H1 (cell line): ENCODE measurements at regions not wholly inside any gene's neighbourhood (a gene's known extent, or its start where the extent isn't known, plus 50 kb on each side); places are given as distances from the start of the nearest gene placed in this dataset.

Source experiments
- CTCF ChIA-PET: fragments of 300-600 bp; sonication (Branson Sonifier 250); formaldehyde crosslinking; loops from one replicate; lab custom pipeline; 2021; ENCODE audit not compliant: partially characterized antibody; lab: Charles Lee
- POLR2A ChIA-PET: fragments of 300-600 bp; sonication (Branson Sonifier 250); formaldehyde crosslinking; loops from one replicate; lab custom pipeline; 2021; ENCODE audit warnings: inconsistent platforms; ENCODE audit not compliant: partially characterized antibody; lab: Charles Lee
- DNase-seq, 2 experiments: peaks; one replicate each; pipeline versions ENCODE4 v3.0.0 to v3.0.0-alpha.2; 2010 to 2022; ENCODE audit warnings: low spot score in 2 of 2, low read depth in 1 of 2, mixed read lengths in 1 of 2
- FAIRE-seq: peaks from 2 replicates; lab custom pipeline; 2011; peaks lifted over from hg19 to GRCh38; lab: Jason Lieb, UNC
- H2AFZ ChIP-seq: 2 replicates; pipeline ENCODE4 v1.8.1; 2012; ENCODE audit warnings: low read length, inconsistent platforms
- H2AK5ac ChIP-seq: 2 replicates; pipeline ENCODE4 v1.6.1; 2013; ENCODE audit warnings: low read depth, low read length
- H2BK120ac ChIP-seq: replicated peaks from 2 replicates; pipeline ENCODE3; 2013; ENCODE audit warnings: low read depth, low read length, inconsistent platforms
- H2BK12ac ChIP-seq: 2 replicates; pipeline ENCODE4 v1.6.1; 2013; ENCODE audit warnings: low read depth, low read length
- H2BK15ac ChIP-seq: 2 replicates; pipeline ENCODE4 v1.6.1; 2013; ENCODE audit warnings: low read length
- H2BK20ac ChIP-seq: 2 replicates; pipeline ENCODE4 v1.6.1; 2013; ENCODE audit warnings: low read length
- H2BK5ac ChIP-seq: 2 replicates; pipeline ENCODE4 v1.6.1; 2013; ENCODE audit warnings: low read depth, low read length
- H3K14ac ChIP-seq: 2 replicates; pipeline ENCODE4 v1.6.1; 2013; ENCODE audit warnings: inconsistent platforms; ENCODE audit not compliant: insufficient read length
- H3K18ac ChIP-seq: 2 replicates; pipeline ENCODE4 v1.6.1; 2013; ENCODE audit warnings: low read length; ENCODE audit errors: extremely low read depth
- H3K23ac ChIP-seq: 2 replicates; pipeline ENCODE4 v1.6.1; 2013; ENCODE audit warnings: inconsistent platforms; ENCODE audit not compliant: insufficient read length
- H3K23me2 ChIP-seq: 2 replicates; pipeline ENCODE4 v1.6.1; 2013; ENCODE audit warnings: low read depth, low read length
- H3K27ac ChIP-seq: 2 replicates; pipeline ENCODE4 v1.6.1; 2011; ENCODE audit warnings: low read depth, low read length, inconsistent platforms
- H3K27me3 ChIP-seq, 4 experiments: replicated peaks in 1 of 4; 1 replicate in 1 of 4; 2 replicates in 3 of 4; pipeline versions ENCODE4 v1.6.1 to v1.8.1; 2011 to 2013; ENCODE audit warnings: low read length in 3 of 4, mild to moderate bottlenecking in 3 of 4, inconsistent platforms in 2 of 4, mixed read lengths in 2 of 4, moderate library complexity in 1 of 4; ENCODE audit not compliant: control insufficient read depth in 3 of 4, insufficient read depth in 3 of 4; ENCODE audit errors: extremely low read depth in 1 of 4
- H3K36me3 ChIP-seq, 4 experiments: 2 replicates each; pipeline versions ENCODE4 v1.6.1 to v1.8.1; 2011 to 2013; ENCODE audit warnings: mild to moderate bottlenecking in 4 of 4, low read length in 3 of 4, moderate library complexity in 2 of 4, control low read depth in 1 of 4, inconsistent platforms in 1 of 4; ENCODE audit not compliant: insufficient read depth in 4 of 4, control insufficient read depth in 2 of 4
- H3K4ac ChIP-seq: replicated peaks from 2 replicates; pipeline ENCODE3; 2013; ENCODE audit warnings: low read length, low read depth, mixed read lengths, inconsistent platforms; ENCODE audit not compliant: insufficient read length
- H3K4me1 ChIP-seq, 4 experiments: replicated peaks in 1 of 4; 1 replicate in 1 of 4; 2 replicates in 3 of 4; pipeline versions ENCODE4 v1.6.1 to v1.8.1; 2011 to 2013; ENCODE audit warnings: low read length in 3 of 4, inconsistent platforms in 2 of 4, mixed read lengths in 1 of 4; ENCODE audit not compliant: insufficient read depth in 4 of 4, control insufficient read depth in 3 of 4
- H3K4me2 ChIP-seq, 2 experiments: 2 replicates each; pipeline versions ENCODE4 v1.6.1 to v1.8.1; 2011 to 2013; ENCODE audit warnings: low read depth in 2 of 2, low read length in 2 of 2, control low read depth in 1 of 2, inconsistent platforms in 1 of 2, mild to moderate bottlenecking in 1 of 2; ENCODE audit not compliant: insufficient read depth in 1 of 2
- H3K4me3 ChIP-seq, 4 experiments: fragments of 200-600, 300-600 bp in 1 of 4; sonication (generic), shearing (Covaris generic), sonication (Bioruptor Twin) in 1 of 4; 2 replicates each; pipeline versions ENCODE4 v1.5.1 to v1.8.1; 2011 to 2016; ENCODE audit warnings: low read length in 4 of 4, low read depth in 3 of 4, control low read depth in 2 of 4, inconsistent platforms in 2 of 4, mild to moderate bottlenecking in 2 of 4, mixed read lengths in 1 of 4, moderate library complexity in 1 of 4; ENCODE audit not compliant: insufficient read depth in 2 of 4; ENCODE audit errors: extremely low read depth in 1 of 4
- H3K56ac ChIP-seq: replicated peaks from 2 replicates; pipeline ENCODE3; 2013; ENCODE audit warnings: low read depth, mild to moderate bottlenecking, mixed read lengths, low read length, inconsistent platforms; ENCODE audit not compliant: insufficient read length
- H3K79me1 ChIP-seq: 2 replicates; pipeline ENCODE4 v1.6.1; 2013; ENCODE audit warnings: low read depth, low read length, control low read depth
- H3K79me2 ChIP-seq, 2 experiments: 2 replicates each; pipeline versions ENCODE4 v1.6.1 to v1.8.1; 2012 to 2013; ENCODE audit warnings: low read length in 2 of 2, mild to moderate bottlenecking in 2 of 2, inconsistent platforms in 1 of 2; ENCODE audit not compliant: insufficient read depth in 2 of 2, control insufficient read depth in 1 of 2
- H3K9ac ChIP-seq, 4 experiments: replicated peaks in 1 of 4; 1 replicate in 1 of 4; 2 replicates in 3 of 4; pipeline versions ENCODE4 v1.6.1 to v1.8.1; 2011 to 2013; ENCODE audit warnings: low read depth in 3 of 4, low read length in 3 of 4, control low read depth in 2 of 4, mild to moderate bottlenecking in 2 of 4, moderate library complexity in 2 of 4, inconsistent platforms in 1 of 4; ENCODE audit errors: extremely low read depth in 1 of 4
- H3K9me3 ChIP-seq, 2 experiments: 2 replicates each; pipeline versions ENCODE4 v1.6.1 to v1.8.1; 2012 to 2013; ENCODE audit warnings: mild to moderate bottlenecking in 2 of 2, moderate library complexity in 2 of 2, control low read depth in 1 of 2, inconsistent platforms in 1 of 2, low read depth in 1 of 2, low read length in 1 of 2, mixed read lengths in 1 of 2; ENCODE audit not compliant: insufficient read depth in 2 of 2
- H4K20me1 ChIP-seq, 2 experiments: replicated peaks in 1 of 2; 2 replicates each; pipeline versions ENCODE3 to v1.8.1; 2011 to 2013; ENCODE audit warnings: inconsistent platforms in 2 of 2, low read length in 2 of 2, mild to moderate bottlenecking in 1 of 2; ENCODE audit not compliant: insufficient read depth in 2 of 2, control insufficient read depth in 1 of 2
- H4K5ac ChIP-seq: 2 replicates; pipeline ENCODE4 v1.6.1; 2013; ENCODE audit warnings: low read length, low read depth, mixed read lengths, inconsistent platforms; ENCODE audit not compliant: insufficient read length
- H4K8ac ChIP-seq: 2 replicates; pipeline ENCODE4 v1.8.0; 2013; ENCODE audit warnings: mild to moderate bottlenecking, moderate library complexity, low read length, inconsistent platforms; ENCODE audit not compliant: insufficient read depth; ENCODE audit errors: extremely low read depth
- H4K91ac ChIP-seq: replicated peaks from 2 replicates; pipeline ENCODE3; 2013; ENCODE audit warnings: low read length, mixed read lengths, inconsistent platforms; ENCODE audit not compliant: insufficient read length
- ATF3 ChIP-seq: IDR thresholded peaks from 2 replicates; pipeline ENCODE4 v1.6.1; 2011; ENCODE audit warnings: low read depth, mild to moderate bottlenecking, low read length; ENCODE audit not compliant: insufficient read depth
- BCL11A ChIP-seq, 2 experiments: IDR thresholded peaks; one replicate each; pipeline ENCODE4 v1.6.1; 2011; ENCODE audit warnings: low read depth in 2 of 2, low read length in 2 of 2, mild to moderate bottlenecking in 2 of 2
- E2F6 ChIP-seq: IDR thresholded peaks from 2 replicates; pipeline ENCODE4 v1.6.1; 2012; ENCODE audit warnings: inconsistent platforms
- EZH2 ChIP-seq: fragments of 200-600 bp; sonication (generic); IDR thresholded peaks from 2 replicates; pipeline ENCODE4 v1.7.1; 2012; ENCODE audit warnings: low read depth, mild to moderate bottlenecking, moderate library complexity, low read length, inconsistent platforms; ENCODE audit not compliant: severe bottlenecking
- GTF2F1 ChIP-seq: IDR thresholded peaks from 2 replicates; pipeline ENCODE4 v1.6.1; 2012; ENCODE audit warnings: low read depth, low read length, improper control_type of control experiment, borderline replicate concordance
- HDAC6 ChIP-seq: IDR thresholded peaks from one replicate; pipeline ENCODE4 v1.7.1; 2012; ENCODE audit warnings: low read depth, mild to moderate bottlenecking, inconsistent platforms, low read length, moderate library complexity
- MAFK ChIP-seq: IDR thresholded peaks from 2 replicates; pipeline ENCODE4 v1.6.1; 2012; ENCODE audit warnings: low read depth, mild to moderate bottlenecking, improper control_type of control experiment, low read length
- SIN3A ChIP-seq, 2 experiments: IDR thresholded peaks in 1 of 2; conservative IDR thresholded peaks in 1 of 2; 2 replicates each; pipeline ENCODE4 v1.6.1; 2011 to 2012; ENCODE audit warnings: low read length in 2 of 2, improper control_type of control experiment in 1 of 2, low read depth in 1 of 2, mild to moderate bottlenecking in 1 of 2
- SP4 ChIP-seq: IDR thresholded peaks from 2 replicates; pipeline ENCODE4 v1.6.1; 2012; ENCODE audit warnings: low read length, inconsistent platforms
- TAF1 ChIP-seq: IDR thresholded peaks from 2 replicates; pipeline ENCODE4 v1.6.1; 2011; ENCODE audit warnings: mild to moderate bottlenecking, low read depth, low read length
- ZNF274 ChIP-seq: IDR thresholded peaks from 2 replicates; pipeline ENCODE4 v1.7.0; 2012; ENCODE audit warnings: low read length, borderline replicate concordance; ENCODE audit errors: extremely low read depth
- WGBS, 2 experiments: shearing (Covaris generic) in 1 of 2; methylation state at CpG; one replicate each; pipeline versions ENCODE4 v1.1.6 to v1.1.7; 2013 to 2015; ENCODE audit warnings: low lambda C conversion rate in 2 of 2, mixed read lengths in 2 of 2, inconsistent platforms in 1 of 2, low coverage in 1 of 2, missing lambda C conversion rate in 1 of 2; ENCODE audit not compliant: insufficient replicate concordance in 2 of 2, insufficient coverage in 1 of 2, insufficient read length in 1 of 2; ENCODE audit errors: extremely low coverage in 1 of 2, missing lambda C conversion rate in 1 of 2; 5-methylcytosine and 5-hydroxymethylcytosine counted together

- ChIA-PET POLR2A (no interaction called here), CTCF (interaction anchor here (0.7 kb wide), 1 partner anchor 504 kb away, joined by 3 read pairs; no protein-coding TSS in a partner anchor)
- no peak overlapping the region for H3K4me2 ChIP-seq
- H3K36me3 ChIP-seq = no peaks in the 10 kb centered on the region
- H3K4me3 ChIP-seq = no peak overlapping the region
- no peak overlapping the region for H3K14ac ChIP-seq
- no peaks in the 10 kb centered on the region for H4K20me1 ChIP-seq
- no peak overlapping the region for H4K8ac ChIP-seq
- no peaks in the 10 kb centered on the region for H3K79me1 ChIP-seq
- H2AFZ ChIP-seq = no peak overlapping the region
- H3K23me2 ChIP-seq = no peaks in the 10 kb centered on the region
- no peak overlapping the region for H3K4ac ChIP-seq
- 81% methylated on average over 3 of the region's 3 CpGs; no CpG with 5 or more reads in 1 of the 2 experiments for WGBS, 2 experiments
- TF ChIP-seq SP4 (no peak), ATF3 (no peak), HDAC6 (no peak), EZH2 (no peak), BCL11A (IDR thresholded peaks at IDR 0.05; ENCODE audit: low read depth in 2 of 2, low read length in 2 of 2) (no peak), TAF1 (no peak), MAFK (no peak), E2F6 (no peak), GTF2F1 (no peak), ZNF274 (no peak), SIN3A (conservative IDR thresholded peaks at IDR 0.05 in 1 of 2, IDR thresholded peaks at IDR 0.05 in 1 of 2; ENCODE audit: low read depth in 1 of 2, low read length in 2 of 2) (no peak)
- DNase-seq = no peak
- H4K5ac ChIP-seq = no peak overlapping the region
- no peaks in the 10 kb centered on the region for H3K27me3 ChIP-seq
- H2BK12ac ChIP-seq = no peak overlapping the region
- no peaks in the 10 kb centered on the region for H3K9me3 ChIP-seq
- no peak overlapping the region for H3K27ac ChIP-seq
- no peak overlapping the region for H3K18ac ChIP-seq
- no peak overlapping the region for H2BK20ac ChIP-seq
- no peak overlapping the region for H2BK120ac ChIP-seq
- no peak overlapping the region for H2BK5ac ChIP-seq
- no peak overlapping the region for H4K91ac ChIP-seq
- H2BK15ac ChIP-seq = no peak overlapping the region
- no peak overlapping the region for H2AK5ac ChIP-seq
- no peak overlapping the region for H3K9ac ChIP-seq
- H3K79me2 ChIP-seq = no peaks in the 10 kb centered on the region
- FAIRE-seq = no peak
- H3K4me1 ChIP-seq = no peaks in the 10 kb centered on the region
- H3K23ac ChIP-seq = no peak overlapping the region
- no peak overlapping the region for H3K56ac ChIP-seq
Measured at GRCh38 chr11:7160814-7161489, 72.2 kb downstream of the RBMXL2 start.
